Glomerular endothelial cell (primary cell): ENCODE measurements at regions not wholly inside any gene's neighbourhood (a gene's known extent, or its start where the extent isn't known, plus 50 kb on each side); places are given as distances from the start of the nearest gene placed in this dataset.
A peak's percentile ranks its signal among the peaks of the same experiment; 100 is the strongest.

ENCODE experiments used
- DNase-seq: peaks from one replicate; pipeline ENCODE4 v3.0.0-alpha.2; 2011; ENCODE audit warnings: low read depth, low spot score; ENCODE audit errors: extremely low read depth

- no peak for DNase-seq
These were observed 205.4 kb upstream of the CIBAR2 start for GRCh38 chr16:85317704-85318103.

- DNase-seq, result no peak
These were observed 207.1 kb upstream of the CIBAR2 start for GRCh38 chr16:85319208-85319983.

GRCh38 chr16:85319984-85320440 is 207.7 kb upstream of the CIBAR2 start:
- DNase-seq, result no peak

- DNase-seq, result no peak
These were observed 208.6 kb upstream of the CIBAR2 start for GRCh38 chr16:85320677-85321385.

GRCh38 chr16:85321509-85322271 is 209.4 kb upstream of the CIBAR2 start:
- DNase-seq, result no peak

- DNase-seq, result no peak
These were observed 211.1 kb upstream of the CIBAR2 start for GRCh38 chr16:85323230-85323960.

- no peak for DNase-seq
These were observed 211.6 kb upstream of the CIBAR2 start for GRCh38 chr16:85323961-85324253.

GRCh38 chr16:85324488-85324887 is 212.2 kb upstream of the CIBAR2 start:
- DNase-seq, result no peak

GRCh38 chr16:85326113-85326793 is 214.0 kb upstream of the CIBAR2 start:
- DNase-seq, result no peak

- no peak for DNase-seq
These were observed 214.5 kb upstream of the CIBAR2 start for GRCh38 chr16:85326794-85327181.

- DNase-seq, result no peak
These were observed 215.7 kb upstream of the CIBAR2 start for GRCh38 chr16:85327731-85328675.

- DNase-seq, result no peak
These were observed 216.4 kb upstream of the CIBAR2 start for GRCh38 chr16:85328676-85329058.

- DNase-seq, result no peak
These were observed 217.0 kb upstream of the CIBAR2 start for GRCh38 chr16:85329059-85329812.

GRCh38 chr16:85330006-85330693 is 217.9 kb upstream of the CIBAR2 start:
- DNase-seq, result no peak

GRCh38 chr16:85330694-85331188 is 218.5 kb upstream of the CIBAR2 start:
- peak; percentile 37 for DNase-seq

- no peak for DNase-seq
These were observed 219.4 kb upstream of the CIBAR2 start for GRCh38 chr16:85331688-85332087.

- no peak for DNase-seq
These were observed 219.9 kb upstream of the CIBAR2 start for GRCh38 chr16:85332175-85332574.

GRCh38 chr16:85333337-85333736 is 221.1 kb upstream of the CIBAR2 start:
- DNase-seq, result no peak
